ENCODE measurements at regions not wholly inside any gene's neighbourhood (a gene's known extent, or its start where the extent isn't known, plus 50 kb on each side); places are given as distances from the start of the nearest gene placed in this dataset.

DNA sequence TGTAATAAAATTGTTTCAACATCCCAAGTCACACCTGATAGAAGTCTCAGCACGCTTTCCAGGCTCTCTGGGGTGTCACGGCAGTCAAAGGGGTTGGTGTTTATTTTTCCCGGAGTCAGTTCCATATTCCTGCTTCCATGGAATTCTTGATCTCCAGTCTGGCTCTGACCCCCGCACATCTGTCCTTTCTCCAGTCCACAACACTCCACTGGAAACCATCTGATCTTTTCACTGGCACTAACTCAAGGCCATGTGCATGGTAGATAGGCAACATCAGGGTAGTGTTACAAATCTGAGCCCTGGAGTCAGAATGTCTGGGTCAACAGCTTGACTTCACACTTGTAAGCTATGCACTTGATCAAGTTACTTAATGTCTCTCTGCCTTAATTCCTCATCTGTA, 176.2 kb downstream of the WDR11 start:
- TF ChIP-seq, protein P1, sequence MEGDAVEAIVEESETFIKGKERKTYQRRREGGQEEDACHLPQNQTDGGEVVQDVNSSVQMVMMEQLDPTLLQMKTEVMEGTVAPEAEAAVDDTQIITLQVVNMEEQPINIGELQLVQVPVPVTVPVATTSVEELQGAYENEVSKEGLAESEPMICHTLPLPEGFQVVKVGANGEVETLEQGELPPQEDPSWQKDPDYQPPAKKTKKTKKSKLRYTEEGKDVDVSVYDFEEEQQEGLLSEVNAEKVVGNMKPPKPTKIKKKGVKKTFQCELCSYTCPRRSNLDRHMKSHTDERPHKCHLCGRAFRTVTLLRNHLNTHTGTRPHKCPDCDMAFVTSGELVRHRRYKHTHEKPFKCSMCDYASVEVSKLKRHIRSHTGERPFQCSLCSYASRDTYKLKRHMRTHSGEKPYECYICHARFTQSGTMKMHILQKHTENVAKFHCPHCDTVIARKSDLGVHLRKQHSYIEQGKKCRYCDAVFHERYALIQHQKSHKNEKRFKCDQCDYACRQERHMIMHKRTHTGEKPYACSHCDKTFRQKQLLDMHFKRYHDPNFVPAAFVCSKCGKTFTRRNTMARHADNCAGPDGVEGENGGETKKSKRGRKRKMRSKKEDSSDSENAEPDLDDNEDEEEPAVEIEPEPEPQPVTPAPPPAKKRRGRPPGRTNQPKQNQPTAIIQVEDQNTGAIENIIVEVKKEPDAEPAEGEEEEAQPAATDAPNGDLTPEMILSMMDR (IDR thresholded peaks at IDR 0.05; ENCODE audit: poor library complexity) = no peak
- TF ChIP-seq EZH2 (IDR thresholded peaks at IDR 0.05; ENCODE audit: borderline replicate concordance) = no peak
